Loucy (cell line): ENCODE measurements at regions not wholly inside any gene's neighbourhood (a gene's known extent, or its start where the extent isn't known, plus 50 kb on each side); places are given as distances from the start of the nearest gene placed in this dataset.

Experiments
- H2AFZ ChIP-seq: fragments of 200-600 bp; sonication (generic); 2 replicates; pipeline ENCODE4 v1.6.0; 2016; ENCODE audit warnings: antibody characterized with exemption, mild to moderate bottlenecking, low read length, moderate library complexity
- H3F3A ChIP-seq: fragments of 200-600 bp; 2 replicates; pipeline ENCODE4 v1.6.0; 2016; ENCODE audit warnings: antibody characterized with exemption, low read depth, mild to moderate bottlenecking
- H3K27me3 ChIP-seq: fragments of 200-600 bp; sonication (generic); 2 replicates; pipeline ENCODE4 v1.6.1; 2014; ENCODE audit warnings: low read length, mild to moderate bottlenecking; ENCODE audit not compliant: insufficient read depth, poor library complexity, severe bottlenecking
- H3K36me3 ChIP-seq: fragments of 200-600 bp; sonication (generic); 2 replicates; pipeline ENCODE4 v1.6.1; 2016; ENCODE audit warnings: low read length; ENCODE audit not compliant: insufficient read depth
- H3K4me1 ChIP-seq: fragments of 200-600 bp; sonication (generic); 2 replicates; pipeline ENCODE4 v1.5.1; 2014; ENCODE audit warnings: low read length, mild to moderate bottlenecking; ENCODE audit not compliant: insufficient read depth, poor library complexity, severe bottlenecking
- H3K4me2 ChIP-seq: fragments of 200-600 bp; sonication (generic); 2 replicates; pipeline ENCODE4 v1.6.0; 2014; ENCODE audit warnings: antibody characterized with exemption, low read length, low read depth, mild to moderate bottlenecking; ENCODE audit not compliant: poor library complexity, severe bottlenecking
- H3K4me3 ChIP-seq: fragments of 200-600 bp; sonication (generic); 2 replicates; pipeline ENCODE4 v1.5.1; 2014; ENCODE audit warnings: low read length, mild to moderate bottlenecking, mixed read lengths; ENCODE audit not compliant: poor library complexity, severe bottlenecking
- H3K79me2 ChIP-seq: fragments of 200-600 bp; sonication (generic); 2 replicates; pipeline ENCODE4 v1.6.1; 2014; ENCODE audit warnings: low read length; ENCODE audit not compliant: insufficient read depth
- H3K9ac ChIP-seq: fragments of 200-600 bp; sonication (generic); 2 replicates; pipeline ENCODE4 v1.6.0; 2014; ENCODE audit warnings: mild to moderate bottlenecking, low read depth, low read length, moderate library complexity; ENCODE audit not compliant: poor library complexity, severe bottlenecking
- H3K9me2 ChIP-seq: fragments of 200-600 bp; sonication (generic); replicated peaks from 2 replicates; pipeline ENCODE4 v1.6.1; 2016; ENCODE audit warnings: low read depth, low read length, mixed read lengths
- H3K9me3 ChIP-seq: fragments of 200-600 bp; sonication (generic); 2 replicates; pipeline ENCODE4 v1.6.1; 2014; ENCODE audit warnings: mild to moderate bottlenecking, antibody characterized with exemption, low read length, low read depth; ENCODE audit not compliant: insufficient read depth
- H4K20me1 ChIP-seq: fragments of 200-600 bp; sonication (generic); 2 replicates; pipeline ENCODE4 v1.6.0; 2014; ENCODE audit warnings: antibody characterized with exemption, low read length, mild to moderate bottlenecking; ENCODE audit not compliant: insufficient read depth, poor library complexity, severe bottlenecking
- CTCF ChIP-seq: fragments of 200-600 bp; sonication (generic); conservative IDR thresholded peaks from 2 replicates; pipeline ENCODE4 v1.5.1; 2014; ENCODE audit warnings: mild to moderate bottlenecking, antibody characterized with exemption, low read length
- EZH2phosphoT487 ChIP-seq: fragments of 200-600 bp; IDR thresholded peaks from 2 replicates; pipeline ENCODE4 v1.6.1; 2018; ENCODE audit warnings: antibody characterized with exemption, mild to moderate bottlenecking, moderate library complexity, borderline replicate concordance

DNA sequence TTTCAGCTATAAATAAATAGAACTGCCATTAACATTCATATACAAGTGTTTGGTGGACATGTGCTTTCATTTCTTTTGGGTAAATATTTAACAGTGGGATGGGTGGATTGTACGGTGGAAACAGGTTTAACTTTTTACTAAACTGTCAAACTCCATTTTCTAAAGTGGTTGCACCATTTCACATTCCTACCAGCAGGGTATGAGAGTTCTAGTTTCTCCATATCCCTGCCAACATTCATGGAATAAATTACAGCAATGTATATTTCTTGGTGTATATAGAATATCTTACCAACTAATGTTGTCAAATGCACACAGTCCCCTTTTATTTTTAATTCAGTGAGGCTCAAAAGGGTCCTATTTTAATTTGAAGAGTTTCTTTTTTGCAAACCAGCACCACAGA, 71.3 kb upstream of the CTXND1 start:
- Histone ChIP-seq H3K4me3 (no peak overlapping the region), H3K4me2 (no peak overlapping the region), H3K79me2 (no peaks in the 10 kb centered on the region), H3F3A (no peaks in the 10 kb centered on the region), H3K4me1 (no peaks in the 10 kb centered on the region), H3K9me3 (no peaks in the 10 kb centered on the region), H2AFZ (no peak overlapping the region), H3K9me2 (no peaks in the 10 kb centered on the region), H4K20me1 (no peaks in the 10 kb centered on the region), H3K27me3 (no peaks in the 10 kb centered on the region), H3K9ac (no peak overlapping the region), H3K36me3 (no peaks in the 10 kb centered on the region)
- TF ChIP-seq CTCF, result no peak
- no peak for TF ChIP-seq EZH2phosphoT487

GRCh38 chr15:80324545-80325080, 72.6 kb upstream of the CTXND1 start:
- no peaks in the 10 kb centered on the region for H3K4me1 ChIP-seq
- H3K9ac ChIP-seq, result no peak overlapping the region
- no peak overlapping the region for H3K4me3 ChIP-seq
- H3K36me3 ChIP-seq, result no peaks in the 10 kb centered on the region
- TF ChIP-seq CTCF, result no peak
- H3K79me2 ChIP-seq, result no peaks in the 10 kb centered on the region
- H3K27me3 ChIP-seq, result no peaks in the 10 kb centered on the region
- no peak overlapping the region for H2AFZ ChIP-seq
- H3K9me3 ChIP-seq, result no peaks in the 10 kb centered on the region
- H3K4me2 ChIP-seq, result no peak overlapping the region
- H4K20me1 ChIP-seq, result no peaks in the 10 kb centered on the region
- H3F3A ChIP-seq, result no peaks in the 10 kb centered on the region
- no peaks in the 10 kb centered on the region for H3K9me2 ChIP-seq

DNA sequence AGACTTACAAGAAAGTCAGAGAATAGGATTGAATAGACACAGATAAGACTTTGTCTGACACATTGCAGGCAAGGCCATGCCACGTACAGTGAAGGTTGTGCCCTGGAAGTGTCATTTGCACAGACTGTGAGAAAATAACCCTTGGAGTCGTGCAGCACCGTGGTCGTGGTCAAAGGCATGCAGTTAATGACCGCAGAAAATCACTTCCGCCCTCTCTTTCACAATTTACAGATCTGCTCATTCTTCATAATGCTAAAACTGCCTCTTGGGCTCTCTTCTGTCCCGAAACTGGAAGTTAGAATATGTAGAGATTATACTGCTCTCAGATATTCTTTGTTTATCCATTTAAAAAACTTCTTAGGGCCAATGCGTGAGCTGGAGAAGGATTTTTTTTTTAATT, 73.2 kb upstream of the CTXND1 start:
- no peaks in the 10 kb centered on the region for H3F3A ChIP-seq
- no peak overlapping the region for H2AFZ ChIP-seq
- H3K9me3 ChIP-seq, result no peaks in the 10 kb centered on the region
- H3K4me1 ChIP-seq, result no peaks in the 10 kb centered on the region
- no peaks in the 10 kb centered on the region for H4K20me1 ChIP-seq
- H3K9ac ChIP-seq, result no peak overlapping the region
- H3K79me2 ChIP-seq, result no peaks in the 10 kb centered on the region
- no peak overlapping the region for H3K4me3 ChIP-seq
- H3K9me2 ChIP-seq, result no peaks in the 10 kb centered on the region
- no peaks in the 10 kb centered on the region for H3K36me3 ChIP-seq
- H3K27me3 ChIP-seq, result no peaks in the 10 kb centered on the region
- no peak for TF ChIP-seq EZH2phosphoT487
- no peak for TF ChIP-seq CTCF
- no peak overlapping the region for H3K4me2 ChIP-seq
